Kidney glomerular epithelial cell (primary cell): ENCODE measurements at regions not wholly inside any gene's neighbourhood (a gene's known extent, or its start where the extent isn't known, plus 50 kb on each side); places are given as distances from the start of the nearest gene placed in this dataset.

ENCODE experiments used
- DNase-seq: peaks from one replicate; lab custom pipeline; 2025; lab: John Stamatoyannopoulos, UW

- no peak for DNase-seq
Measured at GRCh38 chr22:48448821-48449220, 1378.9 kb downstream of the BRD1 start.

DNA sequence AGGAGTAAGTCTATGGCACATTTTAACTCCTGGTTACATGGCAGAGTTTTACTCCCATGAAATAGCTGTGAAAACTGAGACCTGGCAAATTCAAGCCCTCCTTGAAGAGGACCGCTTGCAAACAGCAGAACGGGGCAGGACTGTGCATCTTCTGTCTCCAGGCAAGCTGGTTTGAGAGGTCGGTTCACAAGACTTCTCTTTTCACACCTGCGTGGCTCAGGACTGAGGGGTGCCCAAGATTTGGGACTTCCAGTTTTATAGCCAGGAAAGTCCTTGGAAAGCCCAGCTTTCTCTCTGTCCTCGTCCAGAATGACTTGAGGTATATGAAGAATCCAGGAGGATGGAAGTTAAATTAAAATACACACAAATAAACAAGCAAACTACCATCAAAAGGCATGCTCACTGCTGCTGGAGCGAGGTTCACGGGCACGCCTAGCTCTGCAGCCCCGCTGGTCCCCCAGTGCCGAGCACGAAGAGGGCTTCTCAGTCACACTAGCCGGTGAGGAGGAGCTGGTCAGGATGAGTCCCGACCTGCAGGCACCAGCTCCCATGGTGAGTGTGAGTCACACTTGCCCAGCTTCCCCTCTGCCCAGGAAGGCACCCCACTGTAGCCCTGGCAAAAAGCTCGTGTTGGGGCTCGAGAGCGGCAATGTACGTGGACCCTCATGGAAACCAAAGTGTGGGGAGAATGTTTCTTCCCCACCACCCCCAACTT, 1382.4 kb downstream of the BRD1 start:
- no peak for DNase-seq

- no peak for DNase-seq
Measured at GRCh38 chr22:48444320-48445112, 1383.2 kb downstream of the BRD1 start.

GRCh38 chr22:48443680-48444079, 1384.0 kb downstream of the BRD1 start:
- DNase-seq = no peak

- no peak for DNase-seq
Measured at GRCh38 chr22:48442663-48443062, 1385.0 kb downstream of the BRD1 start.

DNA sequence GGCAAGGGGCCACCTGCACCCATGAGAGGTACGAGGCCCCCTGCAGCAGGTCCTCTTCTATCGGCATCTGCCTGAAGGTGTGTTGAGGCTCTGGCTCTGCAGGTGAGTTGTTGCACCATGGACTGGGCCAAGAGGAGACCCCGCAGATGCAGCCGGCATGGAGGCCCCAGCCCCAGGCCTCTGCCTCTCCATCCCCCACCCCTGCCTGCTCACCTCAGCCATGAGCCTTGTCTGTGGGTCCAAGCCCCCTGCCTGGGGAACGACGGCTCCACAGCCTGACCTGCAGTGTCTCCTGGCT, 1386.2 kb downstream of the BRD1 start:
- no peak for DNase-seq

DNA sequence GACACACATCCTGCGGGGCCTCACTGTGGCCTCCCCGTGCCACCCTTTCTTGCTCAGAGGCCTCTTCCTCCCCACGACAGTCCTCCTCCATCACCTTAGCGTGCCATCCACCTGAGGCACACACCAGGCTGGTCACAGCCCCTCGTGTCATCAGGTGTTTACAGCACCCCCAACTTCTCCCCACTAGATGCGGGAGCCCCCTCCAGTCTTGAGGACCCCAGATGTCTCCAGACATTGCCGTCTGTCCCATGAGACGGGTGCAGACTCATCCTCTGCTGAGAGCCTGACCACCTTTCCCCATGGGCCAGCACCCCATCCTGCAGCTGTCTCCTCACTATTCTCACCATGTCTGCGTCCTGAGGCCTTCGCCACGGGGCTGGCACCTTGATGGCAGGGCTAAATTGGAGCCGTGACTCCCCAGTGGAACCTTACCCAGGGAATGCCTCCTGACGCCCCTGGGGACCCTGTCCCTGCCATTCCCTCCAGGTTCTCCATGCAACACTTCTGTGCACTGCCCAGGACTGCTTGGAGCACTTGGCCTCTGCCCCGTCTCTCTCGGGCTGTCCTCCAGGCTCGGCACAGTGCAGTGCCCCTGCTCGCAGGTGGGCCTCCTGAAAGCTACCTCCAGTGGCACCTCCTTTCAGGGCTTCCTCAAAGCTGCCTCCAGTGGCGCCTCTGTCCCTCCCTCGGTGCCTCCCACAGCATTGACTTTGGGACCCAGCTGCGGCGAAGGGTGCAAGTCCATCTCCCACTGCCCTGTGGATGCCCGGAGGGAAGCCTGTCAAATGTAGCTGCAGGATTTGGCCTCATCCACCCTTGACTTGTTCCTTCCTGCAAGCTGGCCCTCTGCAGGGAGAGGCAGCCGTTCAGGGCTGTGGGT, 1386.8 kb downstream of the BRD1 start:
- no peak for DNase-seq

GRCh38 chr22:48440176-48440575, 1387.5 kb downstream of the BRD1 start:
- DNase-seq = no peak

DNA sequence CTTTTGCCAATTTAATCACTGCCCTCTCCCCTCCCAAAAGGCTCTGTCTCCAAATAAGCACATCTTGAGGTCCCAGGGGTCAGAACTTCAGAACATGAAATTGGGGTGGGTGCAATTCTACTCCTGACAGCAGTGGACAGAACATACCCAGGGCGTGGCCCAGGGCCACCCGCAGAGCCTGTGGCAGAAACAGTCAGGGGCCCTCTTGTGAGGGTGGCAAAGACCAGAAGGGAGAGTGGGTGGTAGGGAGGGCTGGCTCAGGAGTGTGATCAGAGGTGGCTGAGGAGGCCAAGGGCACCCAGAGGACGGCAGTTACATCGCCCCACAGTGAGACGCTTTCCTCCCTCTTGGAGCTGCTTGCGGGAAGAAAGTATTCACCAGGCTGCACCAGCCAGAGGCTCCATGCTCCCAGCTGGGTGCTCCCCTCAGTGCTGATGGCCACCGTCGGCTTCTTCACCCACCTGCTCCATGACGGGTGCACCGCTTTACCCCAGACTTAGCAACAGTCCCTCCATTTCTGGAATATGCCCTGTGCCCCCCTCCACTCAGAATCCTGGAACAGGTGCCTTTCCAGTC, 1388.0 kb downstream of the BRD1 start:
- DNase-seq = no peak

DNA sequence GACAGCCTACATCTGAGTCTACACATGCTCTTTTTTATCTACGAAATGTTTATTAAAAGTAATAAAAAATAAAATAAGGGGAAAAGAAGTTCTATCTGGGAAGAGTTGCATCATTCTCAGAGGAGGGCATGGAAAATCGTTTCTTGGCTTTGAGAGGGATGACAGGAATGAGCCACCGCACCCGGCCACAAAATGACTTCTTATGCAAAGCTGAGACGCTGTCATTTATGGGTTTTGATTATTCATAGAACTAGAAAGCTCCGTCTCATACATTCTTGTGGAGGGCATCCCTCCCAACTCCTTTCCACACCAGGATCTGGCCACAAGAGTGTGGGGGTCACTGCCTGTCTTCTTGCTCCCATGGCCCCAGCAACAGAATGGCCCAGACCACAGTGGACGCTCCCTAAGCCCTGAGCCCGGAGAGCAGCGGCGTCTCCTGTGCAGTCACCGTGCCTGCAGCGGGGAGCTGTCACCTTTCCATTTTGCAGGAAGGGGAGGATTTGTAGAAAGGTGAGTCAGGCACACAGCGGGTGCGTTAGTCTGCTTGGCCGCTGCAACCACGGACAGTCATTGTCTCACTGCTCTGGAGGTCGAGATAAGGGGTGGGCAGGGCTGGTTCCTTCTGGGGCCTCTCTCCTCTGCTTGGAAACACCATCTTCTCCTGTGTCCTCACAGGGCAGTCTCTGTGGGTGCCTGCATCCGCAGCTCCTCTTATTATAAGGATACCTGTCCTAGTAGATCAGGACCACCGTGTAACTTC, 1388.7 kb downstream of the BRD1 start:
- no peak for DNase-seq

GRCh38 chr22:48438096-48438495, 1389.6 kb downstream of the BRD1 start:
- no peak for DNase-seq

GRCh38 chr22:48436201-48436931, 1391.3 kb downstream of the BRD1 start:
- DNase-seq = no peak

- no peak for DNase-seq
Measured at GRCh38 chr22:48434868-48435250, 1392.8 kb downstream of the BRD1 start.

DNA sequence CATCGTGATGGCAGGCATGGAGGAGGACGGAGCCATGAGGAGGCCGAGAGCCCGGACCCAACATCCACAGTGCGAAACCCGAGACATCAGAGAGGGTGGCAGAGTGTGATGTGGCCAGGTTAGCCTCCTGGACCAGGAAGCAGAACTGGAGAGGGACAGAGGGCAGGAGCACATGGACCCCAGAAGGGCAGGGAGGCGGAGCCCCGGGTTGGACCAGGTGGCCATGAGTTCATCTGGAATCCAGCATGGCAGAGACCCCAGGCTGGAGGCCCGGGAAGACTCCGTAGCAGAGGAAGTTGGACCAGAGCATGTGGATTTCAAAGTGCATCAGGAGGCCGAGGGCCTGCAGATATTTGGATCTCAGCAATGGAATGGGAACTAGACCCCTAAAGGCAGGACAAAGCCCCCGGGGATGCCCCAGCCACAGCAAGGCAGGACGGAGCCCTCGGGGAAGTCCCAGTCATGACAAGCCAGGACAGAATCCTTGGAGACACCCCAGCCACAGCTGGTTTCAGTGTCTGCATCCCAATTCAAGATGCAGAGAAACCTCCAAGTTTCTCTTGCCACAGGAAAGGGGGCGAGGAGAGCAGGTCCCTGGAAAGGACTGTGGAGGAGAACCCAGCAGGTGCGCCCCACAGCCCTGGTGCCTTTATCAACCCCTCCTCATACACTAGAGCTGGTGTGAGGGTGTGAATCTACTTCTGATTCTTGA, 1393.4 kb downstream of the BRD1 start:
- DNase-seq = no peak

GRCh38 chr22:48433647-48434046, 1394.0 kb downstream of the BRD1 start:
- DNase-seq = no peak

- no peak for DNase-seq
Measured at GRCh38 chr22:48432781-48433518, 1394.7 kb downstream of the BRD1 start.

DNA sequence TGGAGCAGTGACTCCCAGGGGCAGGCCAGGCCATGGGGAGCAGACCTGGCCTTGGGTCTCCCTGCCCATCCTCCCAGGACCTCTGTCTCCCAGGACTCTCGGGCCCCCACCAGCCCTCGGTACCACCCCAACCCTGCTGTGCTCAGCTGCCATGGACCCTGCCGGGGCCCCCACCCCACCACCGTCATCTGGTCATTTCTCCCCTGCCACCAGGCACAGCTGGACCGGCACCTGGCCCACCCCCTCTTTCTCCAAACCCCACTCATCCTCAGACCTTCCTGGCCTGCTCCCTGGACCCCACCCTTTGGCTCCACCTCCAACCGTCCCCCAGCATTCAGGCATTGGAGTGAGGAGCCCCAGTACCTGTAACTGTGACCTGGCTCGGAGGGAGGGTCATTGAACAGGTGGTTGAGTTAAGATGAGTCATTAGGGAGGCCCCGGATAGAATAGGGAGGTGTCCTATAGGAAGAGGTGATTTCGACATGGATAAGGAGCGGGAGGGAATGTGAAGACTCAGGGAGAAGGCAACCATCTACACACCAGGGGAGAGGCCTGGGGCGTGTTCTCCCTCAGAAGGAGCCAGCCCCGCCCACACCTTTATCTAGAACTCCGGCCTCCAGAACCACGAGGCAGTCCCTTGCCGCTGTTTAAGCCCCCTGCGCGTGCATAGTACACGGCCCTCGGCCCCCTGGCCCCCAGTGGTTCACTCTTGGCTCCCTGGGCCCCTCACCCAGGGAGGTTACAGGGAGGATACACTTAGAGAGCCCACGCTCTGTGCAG, 1395.9 kb downstream of the BRD1 start:
- no peak for DNase-seq

DNA sequence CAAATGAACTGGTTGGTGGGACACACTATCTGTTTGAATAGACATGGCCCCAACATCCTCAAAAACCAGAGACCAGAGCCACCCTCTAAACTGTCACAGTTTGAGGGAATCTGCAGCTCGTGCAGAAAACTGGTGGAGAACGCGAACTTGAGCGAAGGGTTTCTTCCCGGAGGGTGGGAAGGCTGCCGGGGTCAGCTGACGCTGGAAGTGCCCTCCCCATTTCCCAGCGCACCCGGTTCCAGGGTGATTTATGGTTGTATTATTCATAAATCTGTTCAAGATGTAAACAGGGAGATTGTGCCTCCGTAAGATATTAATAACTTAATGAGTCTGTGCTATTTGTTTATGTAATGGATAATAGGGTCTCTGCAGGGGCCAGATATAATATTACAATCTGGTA, 1396.7 kb downstream of the BRD1 start:
- DNase-seq = no peak
